SH-SY5Y (cell line): ENCODE measurements at regions not wholly inside any gene's neighbourhood (a gene's known extent, or its start where the extent isn't known, plus 50 kb on each side); places are given as distances from the start of the nearest gene placed in this dataset.

Source experiments
- GATA2 ChIP-seq: IDR thresholded peaks from 2 replicates; pipeline ENCODE4 v1.6.1; 2011; ENCODE audit warnings: mild to moderate bottlenecking, low read depth, low read length
- GATA3 ChIP-seq: IDR thresholded peaks from 2 replicates; pipeline ENCODE4 v1.6.1; 2011; ENCODE audit warnings: low read depth, mild to moderate bottlenecking, low read length, moderate library complexity

DNA sequence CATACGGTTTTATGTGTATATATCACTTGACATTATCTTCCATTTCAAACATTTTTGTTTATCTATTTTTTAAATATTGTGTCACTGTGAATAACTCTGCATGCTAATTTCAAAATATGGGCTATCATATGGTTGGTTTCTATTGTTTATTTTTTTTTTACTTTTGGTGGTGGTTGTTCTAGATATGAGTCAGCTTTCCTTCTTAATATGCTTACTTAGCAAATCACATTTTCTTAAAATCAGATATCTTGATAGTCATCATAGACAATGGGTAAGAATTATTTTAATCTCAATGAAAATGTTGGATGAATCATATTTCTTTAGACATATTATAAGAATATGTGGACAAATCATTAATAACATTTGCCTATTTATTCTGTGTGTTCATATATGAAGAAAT, 881.5 kb downstream of the BRINP3 start:
- TF ChIP-seq GATA3 (no peak), GATA2 (no peak)
